ENCODE measurements at regions not wholly inside any gene's neighbourhood (a gene's known extent, or its start where the extent isn't known, plus 50 kb on each side); places are given as distances from the start of the nearest gene placed in this dataset.

GRCh38 chr10:10500937-10501336, 516.7 kb upstream of the CELF2 start:
- no peak overlapping the region for H3K27ac ChIP-seq (ENCODE audit: low read depth in 2 of 2, low read length in 2 of 2)
- no peak overlapping the region for H3K4me3 ChIP-seq (ENCODE audit: low read length in 3 of 3)
- H3K36me3 ChIP-seq (ENCODE audit: control insufficient read depth in 2 of 3, insufficient read depth in 3 of 3, low read length in 3 of 3), result no peaks in the 10 kb centered on the region
- no peak for FAIRE-seq
- H3K27me3 ChIP-seq (ENCODE audit: control insufficient read depth, insufficient read depth, low read length), result no peaks in the 10 kb centered on the region
- H3K9me3 ChIP-seq (ENCODE audit: control insufficient read depth in 2 of 3, insufficient read depth in 1 of 3, low read length in 3 of 3), result no peaks in the 10 kb centered on the region
- no peak for DNase-seq
- no peak overlapping the region for H3K9ac ChIP-seq (ENCODE audit: low read length in 3 of 3)
- intact Hi-C loops (cut with DNase I), result no loop called here
- no peaks in the 10 kb centered on the region for H3K4me1 ChIP-seq (ENCODE audit: control insufficient read depth in 2 of 3, insufficient read depth in 2 of 3, low read depth in 1 of 3, low read length in 3 of 3)
- TF ChIP-seq CTCF (IDR thresholded peaks at IDR 0.05; ENCODE audit: borderline replicate concordance, extremely low read depth, insufficient read depth), result no peak

- H3K4me3 ChIP-seq (ENCODE audit: low read length in 3 of 3), result no peak overlapping the region
- no peaks in the 10 kb centered on the region for H3K27me3 ChIP-seq (ENCODE audit: control insufficient read depth, insufficient read depth, low read length)
- H3K9me3 ChIP-seq (ENCODE audit: control insufficient read depth in 2 of 3, insufficient read depth in 1 of 3, low read length in 3 of 3), result no peaks in the 10 kb centered on the region
- no peaks in the 10 kb centered on the region for H3K36me3 ChIP-seq (ENCODE audit: control insufficient read depth in 2 of 3, insufficient read depth in 3 of 3, low read length in 3 of 3)
- no peak overlapping the region for H3K9ac ChIP-seq (ENCODE audit: low read length in 3 of 3)
- H3K4me1 ChIP-seq (ENCODE audit: control insufficient read depth in 2 of 3, insufficient read depth in 2 of 3, low read depth in 1 of 3, low read length in 3 of 3), result no peaks in the 10 kb centered on the region
- DNase-seq, result no peak
- no peak for FAIRE-seq
- TF ChIP-seq CTCF (IDR thresholded peaks at IDR 0.05; ENCODE audit: borderline replicate concordance, extremely low read depth, insufficient read depth), result no peak
- H3K27ac ChIP-seq (ENCODE audit: low read depth in 2 of 2, low read length in 2 of 2), result no peak overlapping the region
- intact Hi-C loops (cut with DNase I), result no loop called here
Observed at GRCh38 chr10:10503772-10504171, 513.9 kb upstream of the CELF2 start.

GRCh38 chr10:10508211-10508610, 509.5 kb upstream of the CELF2 start:
- Histone ChIP-seq H3K36me3 (ENCODE audit: control insufficient read depth in 2 of 3, insufficient read depth in 3 of 3, low read length in 3 of 3) (no peaks in the 10 kb centered on the region), H3K9ac (ENCODE audit: low read length in 3 of 3) (no peak overlapping the region), H3K4me3 (ENCODE audit: low read length in 3 of 3) (no peak overlapping the region), H3K27ac (ENCODE audit: low read depth in 2 of 2, low read length in 2 of 2) (no peak overlapping the region), H3K9me3 (ENCODE audit: control insufficient read depth in 2 of 3, insufficient read depth in 1 of 3, low read length in 3 of 3) (peaks cover 0 to 3% (median 0%) of the 10 kb centered on the region in 3 donors), H3K4me1 (ENCODE audit: control insufficient read depth in 2 of 3, insufficient read depth in 2 of 3, low read depth in 1 of 3, low read length in 3 of 3) (no peaks in the 10 kb centered on the region), H3K27me3 (ENCODE audit: control insufficient read depth, insufficient read depth, low read length) (no peaks in the 10 kb centered on the region)
- intact Hi-C loops (cut with DNase I), result no loop called here
- no peak for TF ChIP-seq CTCF (IDR thresholded peaks at IDR 0.05; ENCODE audit: borderline replicate concordance, extremely low read depth, insufficient read depth)
- FAIRE-seq, result no peak
- no peak for DNase-seq

GRCh38 chr10:10510179-10510578, 507.5 kb upstream of the CELF2 start:
- DNase-seq, result no peak
- H3K4me1 ChIP-seq (ENCODE audit: control insufficient read depth in 2 of 3, insufficient read depth in 2 of 3, low read depth in 1 of 3, low read length in 3 of 3), result no peaks in the 10 kb centered on the region
- intact Hi-C loops (cut with DNase I), result no loop called here
- no peak overlapping the region for H3K27ac ChIP-seq (ENCODE audit: low read depth in 2 of 2, low read length in 2 of 2)
- no peak for TF ChIP-seq CTCF (IDR thresholded peaks at IDR 0.05; ENCODE audit: borderline replicate concordance, extremely low read depth, insufficient read depth)
- no peak overlapping the region for H3K9ac ChIP-seq (ENCODE audit: low read length in 3 of 3)
- FAIRE-seq, result no peak
- H3K36me3 ChIP-seq (ENCODE audit: control insufficient read depth in 2 of 3, insufficient read depth in 3 of 3, low read length in 3 of 3), result no peaks in the 10 kb centered on the region
- no peak overlapping the region for H3K4me3 ChIP-seq (ENCODE audit: low read length in 3 of 3)
- peaks cover 0 to 3% (median 0%) of the 10 kb centered on the region in 3 donors for H3K9me3 ChIP-seq (ENCODE audit: control insufficient read depth in 2 of 3, insufficient read depth in 1 of 3, low read length in 3 of 3)
- H3K27me3 ChIP-seq (ENCODE audit: control insufficient read depth, insufficient read depth, low read length), result no peaks in the 10 kb centered on the region

All from kidney (tissue), 13 donors.